ENCODE measurements at regions not wholly inside any gene's neighbourhood (a gene's known extent, or its start where the extent isn't known, plus 50 kb on each side); places are given as distances from the start of the nearest gene placed in this dataset.

DNA sequence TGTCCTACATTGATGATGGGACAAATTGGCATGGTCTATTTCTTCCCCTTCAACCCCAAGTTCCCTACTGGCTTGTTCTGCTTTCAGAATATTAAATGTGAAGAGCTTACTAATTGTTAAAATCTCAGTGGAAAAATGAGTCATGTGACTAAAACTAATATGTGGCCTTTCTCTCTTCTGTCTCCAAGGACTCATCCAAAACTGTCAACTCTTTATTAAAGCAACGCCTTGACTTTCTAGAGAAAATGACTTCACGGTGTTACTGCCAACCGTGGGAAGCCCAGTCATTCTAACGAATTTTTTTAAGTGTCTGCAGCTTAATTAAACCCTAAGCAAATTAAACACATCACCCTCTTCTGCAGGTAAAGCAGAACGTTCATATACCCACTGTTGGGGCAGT lies 431.6 kb downstream of the DTWD2 start:
- Mint-ChIP-seq H3K9me3 (peaks cover 14% of the 10 kb centered on the region), H3K27me3 (ENCODE audit: insufficient read depth) (no peaks in the 10 kb centered on the region), H3K27ac (no peak overlapping the region), H3K36me3 (ENCODE audit: low read depth) (no peaks in the 10 kb centered on the region), H3K4me3 (no peak overlapping the region), H3K4me1 (ENCODE audit: low read depth) (no peaks in the 10 kb centered on the region)
- TF ChIP-seq, protein P1, sequence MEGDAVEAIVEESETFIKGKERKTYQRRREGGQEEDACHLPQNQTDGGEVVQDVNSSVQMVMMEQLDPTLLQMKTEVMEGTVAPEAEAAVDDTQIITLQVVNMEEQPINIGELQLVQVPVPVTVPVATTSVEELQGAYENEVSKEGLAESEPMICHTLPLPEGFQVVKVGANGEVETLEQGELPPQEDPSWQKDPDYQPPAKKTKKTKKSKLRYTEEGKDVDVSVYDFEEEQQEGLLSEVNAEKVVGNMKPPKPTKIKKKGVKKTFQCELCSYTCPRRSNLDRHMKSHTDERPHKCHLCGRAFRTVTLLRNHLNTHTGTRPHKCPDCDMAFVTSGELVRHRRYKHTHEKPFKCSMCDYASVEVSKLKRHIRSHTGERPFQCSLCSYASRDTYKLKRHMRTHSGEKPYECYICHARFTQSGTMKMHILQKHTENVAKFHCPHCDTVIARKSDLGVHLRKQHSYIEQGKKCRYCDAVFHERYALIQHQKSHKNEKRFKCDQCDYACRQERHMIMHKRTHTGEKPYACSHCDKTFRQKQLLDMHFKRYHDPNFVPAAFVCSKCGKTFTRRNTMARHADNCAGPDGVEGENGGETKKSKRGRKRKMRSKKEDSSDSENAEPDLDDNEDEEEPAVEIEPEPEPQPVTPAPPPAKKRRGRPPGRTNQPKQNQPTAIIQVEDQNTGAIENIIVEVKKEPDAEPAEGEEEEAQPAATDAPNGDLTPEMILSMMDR (IDR thresholded peaks at IDR 0.05), result no peak
- no peak for DNase-seq

GRCh38 chr5:118555727-118556126 lies 432.6 kb downstream of the DTWD2 start:
- H3K9me3 Mint-ChIP-seq, result peaks cover 12% of the 10 kb centered on the region
- H3K4me1 Mint-ChIP-seq (ENCODE audit: low read depth), result no peaks in the 10 kb centered on the region
- no peak for DNase-seq
- no peak overlapping the region for H3K27ac Mint-ChIP-seq
- TF ChIP-seq, protein P1 (IDR thresholded peaks at IDR 0.05), result no peak
- no peaks in the 10 kb centered on the region for H3K36me3 Mint-ChIP-seq (ENCODE audit: low read depth)
- H3K4me3 Mint-ChIP-seq, result no peak overlapping the region
- H3K27me3 Mint-ChIP-seq (ENCODE audit: insufficient read depth), result no peaks in the 10 kb centered on the region

DNA sequence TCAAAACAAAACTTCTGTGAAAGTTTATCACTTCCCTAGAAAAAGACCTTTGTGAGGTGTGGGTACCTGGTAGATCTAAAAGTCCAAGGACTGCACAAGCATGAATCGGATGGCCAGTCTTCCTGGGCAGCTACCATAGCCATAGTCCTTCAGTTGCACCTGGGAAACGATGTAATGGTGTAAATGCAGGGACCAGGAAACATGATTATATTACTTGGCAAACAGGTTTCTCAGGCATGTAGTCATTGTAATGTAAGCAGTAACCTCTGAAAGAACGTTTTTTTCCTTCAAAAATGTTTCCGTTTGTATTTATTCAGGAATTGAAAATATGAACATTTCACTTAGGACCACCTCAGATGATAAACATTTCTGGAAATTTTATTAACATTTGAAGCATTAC lies 433.4 kb downstream of the DTWD2 start:
- Mint-ChIP-seq H3K27me3 (ENCODE audit: insufficient read depth) (no peaks in the 10 kb centered on the region), H3K36me3 (ENCODE audit: low read depth) (no peaks in the 10 kb centered on the region), H3K4me1 (ENCODE audit: low read depth) (no peaks in the 10 kb centered on the region), H3K4me3 (no peak overlapping the region), H3K9me3 (peaks cover 12% of the 10 kb centered on the region), H3K27ac (no peak overlapping the region)
- TF ChIP-seq, protein P1 (IDR thresholded peaks at IDR 0.05), result no peak
- DNase-seq, result no peak

GRCh38 chr5:118554241-118554640 lies 434.1 kb downstream of the DTWD2 start:
- no peak for DNase-seq
- TF ChIP-seq, protein P1 (IDR thresholded peaks at IDR 0.05), result no peak
- no peak overlapping the region for H3K27ac Mint-ChIP-seq
- H3K4me3 Mint-ChIP-seq, result no peak overlapping the region
- H3K9me3 Mint-ChIP-seq, result peaks cover 12% of the 10 kb centered on the region
- no peaks in the 10 kb centered on the region for H3K4me1 Mint-ChIP-seq (ENCODE audit: low read depth)
- no peaks in the 10 kb centered on the region for H3K36me3 Mint-ChIP-seq (ENCODE audit: low read depth)
- no peaks in the 10 kb centered on the region for H3K27me3 Mint-ChIP-seq (ENCODE audit: insufficient read depth)

GRCh38 chr5:118553662-118554061 lies 434.7 kb downstream of the DTWD2 start:
- H3K4me1 Mint-ChIP-seq (ENCODE audit: low read depth), result peaks cover 5% of the 10 kb centered on the region; the same call in 1 of the 2 replicates
- no peak overlapping the region for H3K27ac Mint-ChIP-seq
- DNase-seq, result peak; percentile 60
- H3K36me3 Mint-ChIP-seq (ENCODE audit: low read depth), result no peaks in the 10 kb centered on the region
- TF ChIP-seq, protein P1 (IDR thresholded peaks at IDR 0.05), result no peak
- H3K27me3 Mint-ChIP-seq (ENCODE audit: insufficient read depth), result no peaks in the 10 kb centered on the region
- no peak overlapping the region for H3K4me3 Mint-ChIP-seq
- peaks cover 12% of the 10 kb centered on the region for H3K9me3 Mint-ChIP-seq

Data from HFFc6 (cell line).